ENCODE measurements at regions not wholly inside any gene's neighbourhood (a gene's known extent, or its start where the extent isn't known, plus 50 kb on each side); places are given as distances from the start of the nearest gene placed in this dataset.

DNA sequence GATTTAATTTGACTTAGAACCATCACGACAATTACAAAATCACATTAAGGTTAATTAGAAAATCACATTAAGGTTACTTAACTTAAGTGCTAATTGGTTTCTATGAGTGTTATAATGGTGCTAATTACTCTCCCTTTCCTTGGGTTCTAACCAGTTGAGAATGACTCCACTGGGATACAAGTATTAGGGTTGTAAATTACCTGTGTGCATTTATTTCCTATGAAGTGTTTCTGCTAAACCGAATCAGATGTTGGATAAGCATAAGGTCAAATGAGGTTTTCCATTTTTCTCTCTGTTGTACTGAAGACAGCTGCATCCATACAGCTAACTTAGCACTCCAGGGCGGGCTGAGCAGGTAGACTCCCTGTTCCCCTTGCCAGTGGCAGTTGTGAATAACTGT lies 610.3 kb upstream of the TMPRSS15 start:
- H3K9ac ChIP-seq: no peak overlapping the region
- H3K4me1 ChIP-seq: no peaks in the 10 kb centered on the region
- H3K36me3 ChIP-seq: no peaks in the 10 kb centered on the region
- no peaks in the 10 kb centered on the region for H3K9me3 ChIP-seq
- H3K4me3 ChIP-seq: no peak overlapping the region
- TF ChIP-seq Cebpa-rat (IDR thresholded peaks at IDR 0.05): no peak
- H3K27ac ChIP-seq: no peak overlapping the region
- no peaks in the 10 kb centered on the region for H4K20me1 ChIP-seq
- H3K4me2 ChIP-seq: no peak overlapping the region
- no peaks in the 10 kb centered on the region for H3K27me3 ChIP-seq

DNA sequence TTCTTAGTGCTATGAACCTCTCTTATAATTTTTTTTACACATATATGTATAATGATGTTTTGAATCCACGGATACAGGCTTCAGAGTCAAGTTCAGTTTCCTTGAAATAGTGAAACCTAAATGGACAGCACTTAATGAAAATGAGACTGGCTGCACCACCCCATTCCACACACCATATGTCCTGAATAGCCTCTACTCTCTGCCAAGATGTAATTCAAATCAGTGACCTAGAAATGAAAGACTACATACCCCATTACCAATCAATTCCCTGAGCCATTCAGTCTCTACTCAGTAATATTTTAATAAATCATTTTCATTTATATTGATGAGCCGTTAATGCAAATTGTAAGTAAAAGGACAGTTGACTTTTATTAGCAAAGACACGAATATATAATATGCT lies 614.9 kb upstream of the TMPRSS15 start:
- no peak overlapping the region for H3K9ac ChIP-seq
- no peak overlapping the region for H3K4me3 ChIP-seq

DNA sequence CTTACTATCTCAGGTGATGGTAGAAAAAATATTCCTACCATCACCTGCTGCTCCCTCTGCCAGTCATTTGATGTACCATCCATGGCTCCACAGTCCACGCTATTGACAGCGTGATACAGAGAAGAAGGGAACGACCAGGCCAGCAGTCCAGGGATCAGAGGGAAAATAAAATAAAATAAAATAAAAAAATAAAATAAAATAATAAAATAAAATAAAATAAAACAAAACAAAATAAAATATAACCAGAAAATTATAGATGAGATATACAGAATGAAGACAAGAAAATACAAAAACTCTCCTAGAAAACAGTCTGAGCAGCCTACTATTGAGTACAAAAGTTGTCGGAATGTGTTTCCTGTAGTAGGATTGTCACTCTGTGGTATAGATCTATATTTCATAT lies 619.4 kb upstream of the TMPRSS15 start:
- no peak overlapping the region for H3K4me2 ChIP-seq
- H3K36me3 ChIP-seq: no peaks in the 10 kb centered on the region
- no peaks in the 10 kb centered on the region for H3K27me3 ChIP-seq
- no peak for TF ChIP-seq Cebpa-rat (IDR thresholded peaks at IDR 0.05)
- no peak overlapping the region for H3K4me3 ChIP-seq
- H3K9me3 ChIP-seq: no peaks in the 10 kb centered on the region
- no peak overlapping the region for H3K27ac ChIP-seq
- no peak overlapping the region for H3K9ac ChIP-seq
- H4K20me1 ChIP-seq: no peaks in the 10 kb centered on the region
- H3K4me1 ChIP-seq: no peaks in the 10 kb centered on the region

More for the DNA sequence above, 614.9 kb upstream of the TMPRSS15 start:
- H4K20me1 ChIP-seq: no peaks in the 10 kb centered on the region
- no peaks in the 10 kb centered on the region for H3K27me3 ChIP-seq
- no peak for TF ChIP-seq Cebpa-rat (IDR thresholded peaks at IDR 0.05)
- no peak overlapping the region for H3K27ac ChIP-seq
- H3K4me2 ChIP-seq: no peak overlapping the region
- no peaks in the 10 kb centered on the region for H3K9me3 ChIP-seq
- no peaks in the 10 kb centered on the region for H3K4me1 ChIP-seq
- no peaks in the 10 kb centered on the region for H3K36me3 ChIP-seq

DNA sequence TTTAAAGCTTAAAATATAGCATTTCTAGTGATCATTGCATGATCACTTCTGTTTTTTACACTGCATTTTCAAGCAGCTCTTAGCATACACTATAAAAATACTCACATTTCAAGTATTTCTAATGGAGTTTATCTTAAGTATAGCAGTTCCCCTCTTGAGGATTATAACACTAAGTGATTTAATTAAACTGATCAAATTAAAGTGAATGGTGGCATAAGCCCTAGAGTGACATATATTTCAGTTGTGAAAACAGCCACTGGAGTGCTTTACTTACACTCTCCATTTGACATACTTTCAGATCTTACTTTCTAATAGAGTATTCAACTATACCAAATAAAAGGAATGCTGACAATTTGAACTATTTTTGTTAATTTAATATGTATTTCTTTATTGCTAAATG lies 623.3 kb upstream of the TMPRSS15 start:
- no peak overlapping the region for H3K4me2 ChIP-seq
- H3K9ac ChIP-seq: no peak overlapping the region
- no peaks in the 10 kb centered on the region for H3K4me1 ChIP-seq
- no peaks in the 10 kb centered on the region for H4K20me1 ChIP-seq
- H3K27ac ChIP-seq: no peak overlapping the region
- H3K36me3 ChIP-seq: no peaks in the 10 kb centered on the region
- no peak overlapping the region for H3K4me3 ChIP-seq
- H3K9me3 ChIP-seq: no peaks in the 10 kb centered on the region
- TF ChIP-seq Cebpa-rat (IDR thresholded peaks at IDR 0.05): no peak
- no peaks in the 10 kb centered on the region for H3K27me3 ChIP-seq

DNA sequence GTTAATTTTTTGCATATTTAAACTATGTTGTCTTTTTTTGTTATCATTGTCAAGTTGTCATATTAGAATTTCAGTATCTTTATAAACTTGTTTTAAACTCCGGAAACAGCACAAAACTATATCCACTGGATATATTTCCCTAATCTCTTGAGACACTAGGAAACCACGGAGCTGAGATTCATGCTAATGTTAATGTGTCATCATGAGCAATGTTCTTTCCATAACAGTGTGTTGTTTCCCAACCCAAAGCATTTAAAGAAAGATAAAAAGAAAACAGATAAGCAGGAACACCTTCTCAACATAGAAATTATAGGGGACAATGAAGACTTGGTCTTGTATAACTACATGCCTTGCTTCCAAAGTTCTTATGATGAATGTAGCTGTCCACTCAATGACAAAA lies 626.2 kb upstream of the TMPRSS15 start:
- H3K4me2 ChIP-seq: no peak overlapping the region

DNA sequence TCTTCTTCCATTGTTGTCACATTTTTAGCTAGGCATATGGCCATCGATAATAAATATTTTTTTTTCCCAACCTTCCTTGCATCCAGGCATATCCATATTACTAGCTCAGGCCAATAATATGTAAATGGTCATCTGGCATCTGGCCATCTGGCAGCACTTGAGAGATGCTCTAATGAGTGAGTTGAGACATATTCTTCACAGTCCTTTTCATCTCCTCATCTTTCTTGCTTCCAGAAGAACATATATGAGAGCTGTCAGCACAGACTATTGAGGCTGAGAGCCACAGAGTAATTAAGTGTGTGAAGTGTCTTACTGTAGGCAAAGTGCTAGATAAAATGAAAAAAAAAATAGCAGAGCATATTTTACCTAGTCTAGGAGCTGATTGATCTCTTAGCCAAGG lies 628.4 kb upstream of the TMPRSS15 start:
- no peaks in the 10 kb centered on the region for H3K36me3 ChIP-seq
- no peak overlapping the region for H3K9ac ChIP-seq
- H3K4me1 ChIP-seq: 0 out of 2 replicates have a peak, but pooled peaks cover 5% of the 10 kb centered on the region
- no peak for TF ChIP-seq Cebpa-rat (IDR thresholded peaks at IDR 0.05)
- no peaks in the 10 kb centered on the region for H3K9me3 ChIP-seq
- H3K4me2 ChIP-seq: no peak overlapping the region
- H4K20me1 ChIP-seq: no peaks in the 10 kb centered on the region
- no peaks in the 10 kb centered on the region for H3K27me3 ChIP-seq
- H3K4me3 ChIP-seq: no peak overlapping the region
- no peak overlapping the region for H3K27ac ChIP-seq

More for the DNA sequence above, 626.2 kb upstream of the TMPRSS15 start:
- Histone ChIP-seq H3K27ac (no peak overlapping the region), H3K9ac (no peak overlapping the region), H3K36me3 (no peaks in the 10 kb centered on the region), H3K4me3 (no peak overlapping the region), H3K27me3 (no peaks in the 10 kb centered on the region), H3K9me3 (no peaks in the 10 kb centered on the region), H4K20me1 (no peaks in the 10 kb centered on the region), H3K4me1 (no peaks in the 10 kb centered on the region)
- no peak for TF ChIP-seq Cebpa-rat (IDR thresholded peaks at IDR 0.05)

DNA sequence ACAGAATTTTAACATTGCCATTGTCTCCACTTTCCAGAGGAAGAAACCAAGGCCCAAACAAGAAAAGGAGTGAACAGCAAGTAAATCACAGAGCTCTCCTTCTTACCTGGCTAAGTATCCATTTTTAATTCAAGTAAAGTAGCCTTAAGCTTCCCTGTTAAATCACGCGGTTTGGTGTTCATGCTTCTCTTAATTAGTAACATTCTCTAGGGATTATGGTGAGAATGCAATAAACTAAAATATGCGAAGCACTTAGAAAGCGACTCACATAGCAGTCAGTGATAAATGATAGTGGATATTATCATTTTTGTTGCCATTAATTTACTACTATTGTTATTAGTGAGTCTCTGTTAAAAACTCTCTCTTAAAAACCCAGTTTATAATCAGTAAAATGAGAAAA lies 630.5 kb upstream of the TMPRSS15 start:
- no peak for TF ChIP-seq Cebpa-rat (IDR thresholded peaks at IDR 0.05)
- H3K4me3 ChIP-seq: no peak overlapping the region
- H3K9ac ChIP-seq: no peak overlapping the region
- H3K4me2 ChIP-seq: no peak overlapping the region
- H4K20me1 ChIP-seq: no peaks in the 10 kb centered on the region
- H3K4me1 ChIP-seq: 0 out of 2 replicates have a peak, but pooled peaks cover 5% of the 10 kb centered on the region
- H3K36me3 ChIP-seq: no peaks in the 10 kb centered on the region
- H3K27me3 ChIP-seq: no peaks in the 10 kb centered on the region
- H3K9me3 ChIP-seq: no peaks in the 10 kb centered on the region
- H3K27ac ChIP-seq: no peak overlapping the region

DNA sequence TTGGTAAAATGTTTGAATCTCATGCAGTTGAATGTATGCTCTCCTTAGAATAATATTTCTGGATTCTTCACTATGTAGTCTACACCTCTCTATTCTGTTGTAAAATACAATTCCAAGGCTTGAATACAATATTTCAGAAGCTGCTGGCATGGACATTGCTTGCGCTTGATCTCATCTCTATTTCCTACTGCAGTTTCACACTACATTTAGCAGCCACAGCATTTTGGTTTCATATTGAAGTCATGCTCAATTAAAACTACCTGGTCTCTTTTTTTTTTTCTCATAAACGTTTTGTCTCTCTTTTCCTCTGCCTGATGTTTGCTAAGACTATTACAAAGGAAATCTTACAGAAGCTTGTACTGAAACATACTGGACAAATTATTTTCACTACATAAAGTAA lies 631.0 kb upstream of the TMPRSS15 start:
- Histone ChIP-seq H4K20me1 (no peaks in the 10 kb centered on the region), H3K4me1 (0 out of 2 replicates have a peak, but pooled peaks cover 5% of the 10 kb centered on the region), H3K27ac (no peak overlapping the region), H3K27me3 (no peaks in the 10 kb centered on the region), H3K36me3 (no peaks in the 10 kb centered on the region), H3K9ac (no peak overlapping the region), H3K4me3 (no peak overlapping the region), H3K9me3 (no peaks in the 10 kb centered on the region), H3K4me2 (no peak overlapping the region)
- no peak for TF ChIP-seq Cebpa-rat (IDR thresholded peaks at IDR 0.05)

DNA sequence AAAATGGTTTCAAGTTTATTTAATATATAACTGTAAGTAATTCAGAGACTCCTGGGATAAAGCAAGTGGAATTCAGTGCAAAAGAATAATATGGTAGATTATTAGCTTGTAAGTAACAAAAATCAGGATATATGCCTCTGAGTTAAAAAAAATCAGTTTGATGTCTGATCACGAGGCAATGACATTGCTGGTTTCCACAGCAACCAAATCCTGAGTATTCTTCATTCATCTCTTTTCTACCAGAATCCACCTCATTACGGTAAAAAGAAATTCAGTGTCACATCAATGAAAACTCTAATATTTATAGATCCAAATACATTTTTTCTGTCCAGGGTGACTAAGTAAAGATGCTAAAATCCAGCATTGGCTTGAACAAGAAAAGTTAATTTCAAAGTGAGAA lies 642.3 kb upstream of the TMPRSS15 start:
- no peaks in the 10 kb centered on the region for H4K20me1 ChIP-seq

DNA sequence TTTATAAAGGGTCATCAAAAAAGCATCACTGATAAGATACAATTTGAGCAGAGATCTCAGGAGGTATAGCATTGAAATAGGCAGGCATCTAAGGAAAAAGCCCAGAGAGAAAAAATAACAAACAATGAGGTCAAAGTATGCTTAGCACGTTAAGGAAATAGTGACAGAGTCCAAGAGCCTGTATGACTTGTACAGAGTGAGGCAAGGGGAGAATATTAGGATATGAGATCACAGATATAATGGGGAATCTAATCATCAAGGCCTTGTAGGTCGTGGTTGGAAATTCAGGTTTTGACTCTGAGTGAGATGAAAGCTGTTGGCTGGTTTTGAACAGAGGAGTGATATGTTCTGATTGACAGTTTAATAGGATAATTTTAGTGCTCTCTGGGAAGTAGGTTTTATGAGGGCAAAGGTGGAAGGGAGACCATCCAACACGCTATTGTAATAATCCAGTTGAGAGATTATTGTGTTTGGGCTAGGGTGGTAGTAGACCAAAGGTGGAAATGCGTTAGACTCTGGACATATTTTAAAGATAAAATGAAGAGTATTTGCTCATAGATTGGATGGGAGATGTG lies 644.6 kb upstream of the TMPRSS15 start:
- H3K9me3 ChIP-seq: no peaks in the 10 kb centered on the region
- no peaks in the 10 kb centered on the region for H3K36me3 ChIP-seq
- no peaks in the 10 kb centered on the region for H4K20me1 ChIP-seq
- H3K27me3 ChIP-seq: no peaks in the 10 kb centered on the region
- no peaks in the 10 kb centered on the region for H3K4me1 ChIP-seq
- H3K27ac ChIP-seq: no peak overlapping the region
- H3K9ac ChIP-seq: no peak overlapping the region
- H3K4me2 ChIP-seq: no peak overlapping the region
- TF ChIP-seq Cebpa-rat (IDR thresholded peaks at IDR 0.05): no peak
- no peak overlapping the region for H3K4me3 ChIP-seq

More for the DNA sequence above, 642.3 kb upstream of the TMPRSS15 start:
- Histone ChIP-seq H3K9me3 (no peaks in the 10 kb centered on the region), H3K4me1 (no peaks in the 10 kb centered on the region), H3K4me2 (no peak overlapping the region), H3K9ac (no peak overlapping the region), H3K27me3 (no peaks in the 10 kb centered on the region), H3K27ac (no peak overlapping the region), H3K4me3 (no peak overlapping the region), H3K36me3 (no peaks in the 10 kb centered on the region)
- no peak for TF ChIP-seq Cebpa-rat (IDR thresholded peaks at IDR 0.05)

DNA sequence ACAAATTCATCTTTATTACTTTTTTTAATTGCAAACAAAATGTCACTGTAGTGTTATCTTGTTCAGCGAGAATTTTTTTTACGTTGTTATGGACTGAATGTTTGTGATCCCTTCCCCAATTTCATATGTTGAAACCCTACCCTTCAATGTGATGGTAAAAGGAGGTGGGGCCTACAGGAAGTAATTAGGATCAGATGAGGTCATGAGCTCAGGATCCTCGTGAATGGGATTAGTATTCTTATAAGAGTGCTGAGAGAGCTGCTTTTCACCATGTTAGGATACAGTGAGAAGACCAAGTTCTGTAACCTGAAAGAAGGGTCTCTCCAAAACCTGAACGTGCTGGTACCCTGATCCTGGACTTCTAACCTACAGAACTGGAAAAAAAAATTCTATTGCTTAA lies 646.0 kb upstream of the TMPRSS15 start:
- no peaks in the 10 kb centered on the region for H3K4me1 ChIP-seq
- no peak for TF ChIP-seq Cebpa-rat (IDR thresholded peaks at IDR 0.05)
- H3K27me3 ChIP-seq: no peaks in the 10 kb centered on the region
- no peak overlapping the region for H3K9ac ChIP-seq
- H3K4me3 ChIP-seq: no peak overlapping the region
- no peaks in the 10 kb centered on the region for H4K20me1 ChIP-seq
- no peak overlapping the region for H3K4me2 ChIP-seq
- no peaks in the 10 kb centered on the region for H3K9me3 ChIP-seq
- no peak overlapping the region for H3K27ac ChIP-seq
- H3K36me3 ChIP-seq: no peaks in the 10 kb centered on the region
